GM10248 (cell line): ENCODE measurements at regions not wholly inside any gene's neighbourhood (a gene's known extent, or its start where the extent isn't known, plus 50 kb on each side); places are given as distances from the start of the nearest gene placed in this dataset.

ENCODE experiments used
- CTCF ChIA-PET: fragments of 300-600 bp; sonication (Branson Sonifier 250); formaldehyde crosslinking; extraction: SDS; loops from one replicate; lab custom pipeline; 2021; ENCODE audit warnings: antibody characterized with exemption; lab: Yijun Ruan, JAX
- POLR2A ChIA-PET: fragments of 350-650 bp; sonication (Branson Sonifier 250); formaldehyde crosslinking; extraction: SDS; loops from one replicate; lab custom pipeline; 2020; ENCODE audit warnings: antibody characterized with exemption; lab: Yijun Ruan, JAX
- DNase-seq: peaks from one replicate; pipeline ENCODE4 v3.0.0; 2012; ENCODE audit errors: extremely low spot score
- CTCF ChIP-seq: IDR thresholded peaks from 2 replicates; pipeline ENCODE4 v1.5.1; 2012; ENCODE audit warnings: mild to moderate bottlenecking, low read depth; ENCODE audit errors: extremely low read depth, missing control alignments, control extremely low read depth

- ChIA-PET POLR2A (no interaction called here), CTCF (no interaction called here)
- no peak for TF ChIP-seq CTCF
- no peak for DNase-seq
Observed at GRCh38 chr4:62814510-62815047, 1594.7 kb downstream of the TECRL start.

- POLR2A ChIA-PET: no interaction called here
- TF ChIP-seq CTCF: no peak
- CTCF ChIA-PET: no interaction called here
- DNase-seq: no peak
Observed at GRCh38 chr4:62806816-62807215, 1602.4 kb downstream of the TECRL start.

GRCh38 chr4:62804075-62804474 is 1603.9 kb downstream of the ADGRL3 start:
- TF ChIP-seq CTCF: no peak
- DNase-seq: no peak
- ChIA-PET CTCF (no interaction called here), POLR2A (no interaction called here)

GRCh38 chr4:62797221-62797620 is 1597.1 kb downstream of the ADGRL3 start:
- ChIA-PET CTCF (no interaction called here), POLR2A (no interaction called here)
- TF ChIP-seq CTCF: no peak
- DNase-seq: no peak

- no peak for TF ChIP-seq CTCF
Observed at GRCh38 chr4:62791386-62791785, 1591.3 kb downstream of the ADGRL3 start.

GRCh38 chr4:62771983-62772557 is 1571.9 kb downstream of the ADGRL3 start:
- no peak for DNase-seq
- TF ChIP-seq CTCF: no peak
- CTCF ChIA-PET: no interaction called here
- POLR2A ChIA-PET: no interaction called here

More at GRCh38 chr4:62791386-62791785, 1591.3 kb downstream of the ADGRL3 start:
- CTCF ChIA-PET: no interaction called here
- DNase-seq: no peak
- POLR2A ChIA-PET: no interaction called here
